Body of pancreas (tissue), 4 donors: ENCODE measurements at regions not wholly inside any gene's neighbourhood (a gene's known extent, or its start where the extent isn't known, plus 50 kb on each side); places are given as distances from the start of the nearest gene placed in this dataset.

ENCODE experiments used
- POLR2A ChIP-seq, 3 donors: fragments of 450-650 bp; IDR thresholded peaks; one replicate each; pipeline ENCODE4 v1.6.1; 2016; ENCODE audit warnings: antibody characterized with exemption in 3 of 3, mild to moderate bottlenecking in 2 of 3
- TF ChIP-seq, protein P1 (sequence below), 7 experiments: fragments of 450-650 bp in 4 of 7; fragments of 200-600 bp in 3 of 7; sonication (generic) in 3 of 7; IDR thresholded peaks; one replicate each; pipeline ENCODE4 v1.5.1; 2016 to 2019; ENCODE audit warnings: antibody characterized with exemption in 7 of 7

DNA sequence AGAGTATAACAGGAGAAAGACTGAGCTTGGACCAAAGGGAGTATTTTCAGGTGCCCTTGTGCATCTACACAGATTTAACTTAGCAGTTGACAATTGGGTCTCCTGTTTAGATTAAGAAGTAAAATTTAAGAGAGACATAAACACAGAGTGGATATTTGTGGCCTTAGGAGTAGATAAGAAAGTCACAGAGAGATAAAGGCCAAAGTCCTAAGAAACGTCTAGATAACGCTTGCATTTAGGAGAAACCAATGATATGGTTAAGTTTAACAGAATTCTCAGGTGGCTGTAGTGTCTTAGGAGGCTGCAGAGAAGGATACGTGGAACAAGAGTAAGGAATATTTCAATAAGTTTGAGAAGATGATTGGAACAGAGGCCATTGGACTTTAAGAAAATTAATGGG, 155.0 kb upstream of the DAB2 start:
- TF ChIP-seq POLR2A (IDR thresholded peaks at IDR 0.05), result no peak
- TF ChIP-seq, protein P1, sequence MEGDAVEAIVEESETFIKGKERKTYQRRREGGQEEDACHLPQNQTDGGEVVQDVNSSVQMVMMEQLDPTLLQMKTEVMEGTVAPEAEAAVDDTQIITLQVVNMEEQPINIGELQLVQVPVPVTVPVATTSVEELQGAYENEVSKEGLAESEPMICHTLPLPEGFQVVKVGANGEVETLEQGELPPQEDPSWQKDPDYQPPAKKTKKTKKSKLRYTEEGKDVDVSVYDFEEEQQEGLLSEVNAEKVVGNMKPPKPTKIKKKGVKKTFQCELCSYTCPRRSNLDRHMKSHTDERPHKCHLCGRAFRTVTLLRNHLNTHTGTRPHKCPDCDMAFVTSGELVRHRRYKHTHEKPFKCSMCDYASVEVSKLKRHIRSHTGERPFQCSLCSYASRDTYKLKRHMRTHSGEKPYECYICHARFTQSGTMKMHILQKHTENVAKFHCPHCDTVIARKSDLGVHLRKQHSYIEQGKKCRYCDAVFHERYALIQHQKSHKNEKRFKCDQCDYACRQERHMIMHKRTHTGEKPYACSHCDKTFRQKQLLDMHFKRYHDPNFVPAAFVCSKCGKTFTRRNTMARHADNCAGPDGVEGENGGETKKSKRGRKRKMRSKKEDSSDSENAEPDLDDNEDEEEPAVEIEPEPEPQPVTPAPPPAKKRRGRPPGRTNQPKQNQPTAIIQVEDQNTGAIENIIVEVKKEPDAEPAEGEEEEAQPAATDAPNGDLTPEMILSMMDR (IDR thresholded peaks at IDR 0.05), result no peak
